Left kidney (tissue), 1 donor: ENCODE measurements at regions not wholly inside any gene's neighbourhood (a gene's known extent, or its start where the extent isn't known, plus 50 kb on each side); places are given as distances from the start of the nearest gene placed in this dataset.
A peak's percentile ranks its signal among the peaks of the same experiment; 100 is the strongest.

Experiments
- DNase-seq: peaks from one replicate; pipeline ENCODE4 v3.0.0-alpha.2; 2013

- no peak for DNase-seq
These were observed 101.0 kb upstream of the NMNAT3 start for GRCh38 chr3:139778682-139779233.

GRCh38 chr3:139774560-139775302 lies 97.0 kb upstream of the NMNAT3 start:
- peak; percentile 32 for DNase-seq

GRCh38 chr3:139772539-139773500 lies 95.0 kb upstream of the NMNAT3 start:
- DNase-seq, result no peak

GRCh38 chr3:139771331-139771730 lies 93.6 kb upstream of the NMNAT3 start:
- no peak for DNase-seq

GRCh38 chr3:139770577-139770976 lies 92.8 kb upstream of the NMNAT3 start:
- DNase-seq, result no peak

- no peak for DNase-seq
These were observed 92.0 kb upstream of the NMNAT3 start for GRCh38 chr3:139769796-139770195.

- no peak for DNase-seq
These were observed 87.2 kb upstream of the NMNAT3 start for GRCh38 chr3:139764936-139765335.

GRCh38 chr3:139764069-139764905 lies 86.5 kb upstream of the NMNAT3 start:
- DNase-seq, result no peak

GRCh38 chr3:139762302-139762701 lies 84.5 kb upstream of the NMNAT3 start:
- no peak for DNase-seq

- DNase-seq, result no peak
These were observed 81.7 kb upstream of the NMNAT3 start for GRCh38 chr3:139759470-139759869.

GRCh38 chr3:139758654-139759291 lies 81.0 kb upstream of the NMNAT3 start:
- DNase-seq, result no peak

GRCh38 chr3:139757448-139758030 lies 79.8 kb upstream of the NMNAT3 start:
- DNase-seq, result no peak

GRCh38 chr3:139756529-139757103 lies 78.8 kb upstream of the NMNAT3 start:
- DNase-seq, result no peak

- no peak for DNase-seq
These were observed 77.8 kb upstream of the NMNAT3 start for GRCh38 chr3:139755551-139755950.

GRCh38 chr3:139751789-139752188 lies 74.0 kb upstream of the NMNAT3 start:
- DNase-seq, result no peak

- DNase-seq, result no peak
These were observed 68.7 kb upstream of the NMNAT3 start for GRCh38 chr3:139746481-139746880.

- DNase-seq, result no peak
These were observed 68.1 kb upstream of the NMNAT3 start for GRCh38 chr3:139745831-139746230.

- DNase-seq, result no peak
These were observed 60.9 kb upstream of the NMNAT3 start for GRCh38 chr3:139738697-139739096.

- DNase-seq, result no peak
These were observed 60.0 kb upstream of the NMNAT3 start for GRCh38 chr3:139737682-139738361.

- no peak for DNase-seq
These were observed 57.4 kb upstream of the NMNAT3 start for GRCh38 chr3:139735191-139735590.
